ENCODE measurements at regions not wholly inside any gene's neighbourhood (a gene's known extent, or its start where the extent isn't known, plus 50 kb on each side); places are given as distances from the start of the nearest gene placed in this dataset.

GRCh38 chr2:21920721-21921120 is 797.0 kb downstream of the TDRD15 start:
- TF ChIP-seq PRRX2 (CRISPR knock-in tag; IDR thresholded peaks at IDR 0.05) (no peak), ZNF416 (CRISPR knock-in tag; IDR thresholded peaks at IDR 0.05) (no peak), ZNF425 (CRISPR knock-in tag; conservative IDR thresholded peaks at IDR 0.05) (no peak), HMGA2 (CRISPR knock-in tag; IDR thresholded peaks at IDR 0.05) (no peak), MAX (CRISPR knock-in tag; IDR thresholded peaks at IDR 0.05) (no peak), ARID4B (CRISPR knock-in tag; IDR thresholded peaks at IDR 0.05; ENCODE audit: borderline replicate concordance) (no peak)
- ChIA-PET POLR2A (no interaction called here), CTCF (no interaction called here)
- H3K4me3 Mint-ChIP-seq = no peak overlapping the region
- DNase-seq (ENCODE audit: low spot score) (no peak), ATAC-seq (no peak)
- H3K36me3 Mint-ChIP-seq = peaks cover 9% of the 10 kb centered on the region
- H3K9me3 Mint-ChIP-seq = peaks cover 17% of the 10 kb centered on the region
- H3K27ac Mint-ChIP-seq = no peak overlapping the region
- no peaks in the 10 kb centered on the region for H3K4me1 Mint-ChIP-seq
- H3K27me3 Mint-ChIP-seq (ENCODE audit: low read depth) = no peaks in the 10 kb centered on the region

- DNase-seq (ENCODE audit: low spot score) = no peak
- H3K27ac Mint-ChIP-seq = no peak overlapping the region
- no peaks in the 10 kb centered on the region for H3K4me1 Mint-ChIP-seq
- TF ChIP-seq NFYB (CRISPR knock-in tag; conservative IDR thresholded peaks at IDR 0.05; ENCODE audit: low read depth) (no peak), E2F1 (CRISPR knock-in tag; IDR thresholded peaks at IDR 0.05) (no peak), KAT7 (CRISPR knock-in tag; IDR thresholded peaks at IDR 0.05; ENCODE audit: borderline replicate concordance) (no peak), ZNF317 (CRISPR knock-in tag; IDR thresholded peaks at IDR 0.05; ENCODE audit: borderline replicate concordance, low read depth) (no peak), HMGA2 (CRISPR knock-in tag; IDR thresholded peaks at IDR 0.05) (no peak)
- CTCF ChIA-PET = no interaction called here
- H3K27me3 Mint-ChIP-seq (ENCODE audit: low read depth) = no peaks in the 10 kb centered on the region
- H3K36me3 Mint-ChIP-seq = peaks cover 12% of the 10 kb centered on the region
- POLR2A ChIA-PET = no interaction called here
- peaks cover 22% of the 10 kb centered on the region for H3K9me3 Mint-ChIP-seq
- H3K4me3 Mint-ChIP-seq = no peak overlapping the region
- no peak for ATAC-seq
These were observed 801.0 kb downstream of the TDRD15 start for GRCh38 chr2:21924640-21925285.

GRCh38 chr2:21928292-21928691 is 804.5 kb downstream of the TDRD15 start:
- no peak overlapping the region for H3K4me3 Mint-ChIP-seq
- peaks cover 12% of the 10 kb centered on the region for H3K36me3 Mint-ChIP-seq
- H3K27ac Mint-ChIP-seq = no peak overlapping the region
- H3K27me3 Mint-ChIP-seq (ENCODE audit: low read depth) = no peaks in the 10 kb centered on the region
- ATAC-seq (no peak), DNase-seq (ENCODE audit: low spot score) (no peak)
- ChIA-PET CTCF (no interaction called here), POLR2A (no interaction called here)
- peaks cover 22% of the 10 kb centered on the region for H3K9me3 Mint-ChIP-seq
- peaks cover 15% of the 10 kb centered on the region for H3K4me1 Mint-ChIP-seq
- TF ChIP-seq ZNF281 (CRISPR knock-in tag; IDR thresholded peaks at IDR 0.05) (no peak), ZNF138 (CRISPR knock-in tag; conservative IDR thresholded peaks at IDR 0.05) (no peak), TCF7 (CRISPR knock-in tag; IDR thresholded peaks at IDR 0.05; ENCODE audit: low read depth) (no peak), ATF2 (CRISPR knock-in tag; IDR thresholded peaks at IDR 0.05; ENCODE audit: borderline replicate concordance, low read depth) (no peak), ZNF263 (CRISPR knock-in tag; IDR thresholded peaks at IDR 0.05; ENCODE audit: low read depth) (no peak), SOX15 (CRISPR knock-in tag; IDR thresholded peaks at IDR 0.05) (no peak), ZBTB43 (CRISPR knock-in tag; IDR thresholded peaks at IDR 0.05) (no peak)

Data from WTC11 (cell line).